HCT116 (cell line): ENCODE measurements at regions not wholly inside any gene's neighbourhood (a gene's known extent, or its start where the extent isn't known, plus 50 kb on each side); places are given as distances from the start of the nearest gene placed in this dataset.

Experiments used
- EZH2 ChIP-seq: fragments of 200-600 bp; sonication (generic); IDR thresholded peaks from 2 replicates; pipeline ENCODE4 v1.6.1; 2017; ENCODE audit warnings: antibody characterized with exemption, mixed run types
- EZH2phosphoT487 ChIP-seq: fragments of 200-600 bp; IDR thresholded peaks from 2 replicates; pipeline ENCODE4 v1.6.1; 2018; ENCODE audit warnings: antibody characterized with exemption, borderline replicate concordance
- POLR2A ChIP-seq: IDR thresholded peaks from 2 replicates; pipeline ENCODE4 v1.7.0; 2011; ENCODE audit warnings: borderline replicate concordance; ENCODE audit not compliant: insufficient read depth, insufficient read length; ENCODE audit errors: extremely low read depth
- RAD21 ChIP-seq: IDR thresholded peaks from 2 replicates; pipeline ENCODE4 v1.6.1; 2012; ENCODE audit warnings: low read depth, mild to moderate bottlenecking
- TF ChIP-seq, protein P1 (sequence below), 3 experiments: fragments of 200-600 bp in 1 of 3; sonication (generic) in 1 of 3; IDR thresholded peaks in 2 of 3; conservative IDR thresholded peaks in 1 of 3; 2 replicates each; pipeline ENCODE4 v1.5.1; 2012 to 2017; ENCODE audit warnings: low read depth in 2 of 3, low read length in 2 of 3, antibody characterized with exemption in 1 of 3, borderline replicate concordance in 1 of 3, control low read depth in 1 of 3, mild to moderate bottlenecking in 1 of 3, mixed read lengths in 1 of 3, mixed run types in 1 of 3, moderate library complexity in 1 of 3; ENCODE audit not compliant: insufficient read depth in 1 of 3

DNA sequence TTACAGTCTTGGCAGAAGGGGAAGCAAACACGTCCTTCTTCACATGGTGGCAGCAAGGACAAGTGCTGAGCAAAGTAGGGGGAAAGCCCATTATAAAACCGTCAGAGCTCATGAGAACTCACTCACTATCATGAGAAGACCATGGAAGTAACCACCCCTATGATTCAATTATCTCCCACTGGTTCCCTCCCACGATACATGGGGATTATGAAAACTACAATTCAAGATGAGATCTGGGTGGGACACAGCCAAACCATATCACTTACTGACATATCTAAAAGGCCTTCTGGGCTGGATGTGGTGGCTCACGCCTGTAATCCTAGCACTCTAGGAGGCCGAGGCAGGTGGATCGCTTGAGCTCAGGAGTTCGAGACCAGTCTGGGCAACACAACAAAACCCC lies 117.1 kb upstream of the USP9X start:
- TF ChIP-seq RAD21 = no peak
- TF ChIP-seq, protein P1, sequence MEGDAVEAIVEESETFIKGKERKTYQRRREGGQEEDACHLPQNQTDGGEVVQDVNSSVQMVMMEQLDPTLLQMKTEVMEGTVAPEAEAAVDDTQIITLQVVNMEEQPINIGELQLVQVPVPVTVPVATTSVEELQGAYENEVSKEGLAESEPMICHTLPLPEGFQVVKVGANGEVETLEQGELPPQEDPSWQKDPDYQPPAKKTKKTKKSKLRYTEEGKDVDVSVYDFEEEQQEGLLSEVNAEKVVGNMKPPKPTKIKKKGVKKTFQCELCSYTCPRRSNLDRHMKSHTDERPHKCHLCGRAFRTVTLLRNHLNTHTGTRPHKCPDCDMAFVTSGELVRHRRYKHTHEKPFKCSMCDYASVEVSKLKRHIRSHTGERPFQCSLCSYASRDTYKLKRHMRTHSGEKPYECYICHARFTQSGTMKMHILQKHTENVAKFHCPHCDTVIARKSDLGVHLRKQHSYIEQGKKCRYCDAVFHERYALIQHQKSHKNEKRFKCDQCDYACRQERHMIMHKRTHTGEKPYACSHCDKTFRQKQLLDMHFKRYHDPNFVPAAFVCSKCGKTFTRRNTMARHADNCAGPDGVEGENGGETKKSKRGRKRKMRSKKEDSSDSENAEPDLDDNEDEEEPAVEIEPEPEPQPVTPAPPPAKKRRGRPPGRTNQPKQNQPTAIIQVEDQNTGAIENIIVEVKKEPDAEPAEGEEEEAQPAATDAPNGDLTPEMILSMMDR (IDR thresholded peaks at IDR 0.05 in 2 of 3, conservative IDR thresholded peaks at IDR 0.05 in 1 of 3; ENCODE audit: borderline replicate concordance in 1 of 3, insufficient read depth in 1 of 3, low read depth in 2 of 3, low read length in 2 of 3) = no peak
- TF ChIP-seq EZH2 = no peak
- TF ChIP-seq POLR2A = no peak
- no peak for TF ChIP-seq EZH2phosphoT487
